H9 (cell line): ENCODE measurements at regions not wholly inside any gene's neighbourhood (a gene's known extent, or its start where the extent isn't known, plus 50 kb on each side); places are given as distances from the start of the nearest gene placed in this dataset.

Source experiments
- DNase-seq: peaks from one replicate; pipeline ENCODE4 v3.0.0-alpha.2; 2017
- H2AFZ ChIP-seq: one replicate; pipeline ENCODE4 v1.6.1; 2013; ENCODE audit warnings: mild to moderate bottlenecking, low read length, control low read depth, moderate library complexity
- H2AK5ac ChIP-seq: 2 replicates; pipeline ENCODE4 v1.6.1; 2013; ENCODE audit warnings: low read length, control low read depth, mixed read lengths; ENCODE audit not compliant: insufficient read length
- H2BK120ac ChIP-seq: one replicate; pipeline ENCODE4 v1.6.1; 2013; ENCODE audit warnings: low read depth, mild to moderate bottlenecking, low read length, control low read depth, inconsistent platforms; ENCODE audit not compliant: poor library complexity, severe bottlenecking
- H2BK12ac ChIP-seq: 2 replicates; pipeline ENCODE4 v1.6.1; 2013; ENCODE audit warnings: low read length, control low read depth, mixed read lengths, low read depth; ENCODE audit not compliant: insufficient read length
- H2BK15ac ChIP-seq: 2 replicates; pipeline ENCODE4 v1.6.1; 2013; ENCODE audit warnings: low read depth, low read length, control low read depth
- H2BK20ac ChIP-seq: one replicate; pipeline ENCODE4 v1.6.1; 2013; ENCODE audit warnings: low read depth, mild to moderate bottlenecking, low read length, control low read depth, inconsistent platforms; ENCODE audit not compliant: poor library complexity, severe bottlenecking
- H2BK5ac ChIP-seq: 2 replicates; pipeline ENCODE4 v1.6.1; 2013; ENCODE audit warnings: low read length, control low read depth, mixed read lengths; ENCODE audit not compliant: insufficient read length
- H3K14ac ChIP-seq: 2 replicates; pipeline ENCODE4 v1.6.1; 2013; ENCODE audit warnings: low read length, control low read depth; ENCODE audit not compliant: insufficient read depth
- H3K18ac ChIP-seq: 2 replicates; pipeline ENCODE4 v1.6.1; 2013; ENCODE audit warnings: low read depth, mild to moderate bottlenecking, mixed read lengths, low read length, control low read depth; ENCODE audit not compliant: insufficient read length
- H3K23ac ChIP-seq: 2 replicates; pipeline ENCODE4 v1.6.1; 2013; ENCODE audit warnings: low read length, control low read depth, mixed read lengths, low read depth; ENCODE audit not compliant: insufficient read length
- H3K23me2 ChIP-seq: 2 replicates; pipeline ENCODE4 v1.6.1; 2013; ENCODE audit warnings: low read depth, mild to moderate bottlenecking, mixed read lengths, low read length, control low read depth; ENCODE audit not compliant: insufficient read length, poor library complexity, severe bottlenecking
- H3K27ac ChIP-seq: 2 replicates; pipeline ENCODE4 v1.5.1; 2013; ENCODE audit warnings: low read length, control low read depth, mixed read lengths, low read depth; ENCODE audit not compliant: insufficient read length
- H3K27me3 ChIP-seq: 2 replicates; pipeline ENCODE4 v1.6.1; 2013; ENCODE audit warnings: low read length, control low read depth, inconsistent platforms; ENCODE audit not compliant: insufficient read depth
- H3K4ac ChIP-seq: 2 replicates; pipeline ENCODE4 v1.6.1; 2013; ENCODE audit warnings: low read depth, mild to moderate bottlenecking, control low read depth, inconsistent platforms, low read length, moderate library complexity
- H3K4me1 ChIP-seq: 2 replicates; pipeline ENCODE4 v1.6.1; 2013; ENCODE audit warnings: low read length, control low read depth, inconsistent platforms; ENCODE audit not compliant: insufficient read depth
- H3K4me2 ChIP-seq: 2 replicates; pipeline ENCODE4 v1.6.1; 2013; ENCODE audit warnings: low read length, control low read depth, mixed read lengths; ENCODE audit not compliant: insufficient read length, insufficient read depth
- H3K56ac ChIP-seq: 2 replicates; pipeline ENCODE4 v1.6.1; 2013; ENCODE audit warnings: low read depth, mild to moderate bottlenecking, mixed read lengths, low read length, control low read depth; ENCODE audit not compliant: insufficient read length
- H3K79me1 ChIP-seq: 2 replicates; pipeline ENCODE4 v1.6.1; 2013; ENCODE audit warnings: low read depth, mild to moderate bottlenecking, moderate library complexity, low read length, control low read depth, inconsistent platforms; ENCODE audit not compliant: insufficient read depth, poor library complexity, severe bottlenecking
- H3K79me2 ChIP-seq: 2 replicates; pipeline ENCODE4 v1.6.1; 2013; ENCODE audit warnings: low read length, control low read depth, inconsistent platforms; ENCODE audit not compliant: insufficient read depth
- H3K9ac ChIP-seq: 2 replicates; pipeline ENCODE4 v1.6.1; 2013; ENCODE audit warnings: low read length, control low read depth, mixed read lengths; ENCODE audit not compliant: insufficient read length; ENCODE audit errors: extremely low read depth
- H3K9me3 ChIP-seq: one replicate; pipeline ENCODE4 v1.6.1; 2013; ENCODE audit warnings: low read depth, low read length, inconsistent platforms; ENCODE audit not compliant: control insufficient read depth
- H3T11ph ChIP-seq: one replicate; pipeline ENCODE4 v1.6.1; 2013; ENCODE audit warnings: mild to moderate bottlenecking, low read length, control low read depth, inconsistent platforms
- H4K20me1 ChIP-seq: one replicate; pipeline ENCODE4 v1.6.1; 2013; ENCODE audit not compliant: control insufficient read depth, insufficient read length, insufficient read depth
- H4K5ac ChIP-seq: 2 replicates; pipeline ENCODE4 v1.6.1; 2013; ENCODE audit warnings: low read depth, mild to moderate bottlenecking, mixed read lengths, low read length, control low read depth; ENCODE audit not compliant: insufficient read length
- H4K8ac ChIP-seq: replicated peaks from 2 replicates; pipeline ENCODE4 v1.6.1; 2013; ENCODE audit warnings: low read length, control low read depth, mixed read lengths, low read depth; ENCODE audit not compliant: insufficient read length
- H4K91ac ChIP-seq: 2 replicates; pipeline ENCODE4 v1.6.1; 2013; ENCODE audit warnings: low read depth, mild to moderate bottlenecking, moderate library complexity, mixed read lengths, low read length, control low read depth; ENCODE audit not compliant: insufficient read length
- H3K27ac Mint-ChIP-seq, 3 experiments: 2 replicates in 2 of 3; 3 replicates in 1 of 3; pipeline ENCODE4 v1.8.0; 2020 to 2021; ENCODE audit warnings: mixed read lengths in 3 of 3, mild to moderate bottlenecking in 1 of 3, moderate library complexity in 1 of 3
- H3K27me3 Mint-ChIP-seq: 2 replicates; pipeline ENCODE4 v1.8.0; 2021; ENCODE audit warnings: low read depth, mild to moderate bottlenecking, moderate library complexity, mixed read lengths
- H3K36me3 Mint-ChIP-seq, 3 experiments: 2 replicates in 2 of 3; 3 replicates in 1 of 3; pipeline ENCODE4 v1.8.0; 2020 to 2021; ENCODE audit warnings: low read depth in 3 of 3, mixed read lengths in 3 of 3; ENCODE audit not compliant: insufficient read depth in 1 of 3
- H3K4me1 Mint-ChIP-seq, 2 experiments: 2 replicates each; pipeline ENCODE4 v1.8.0; 2020; ENCODE audit warnings: mixed read lengths in 2 of 2
- H3K4me3 Mint-ChIP-seq, 2 experiments: 2 replicates in 1 of 2; 3 replicates in 1 of 2; pipeline ENCODE4 v1.8.0; 2020 to 2021; ENCODE audit warnings: mild to moderate bottlenecking in 2 of 2, mixed read lengths in 2 of 2, moderate library complexity in 1 of 2
- H3K9me3 Mint-ChIP-seq, 2 experiments: 2 replicates in 1 of 2; 3 replicates in 1 of 2; pipeline ENCODE4 v1.8.0; 2020; ENCODE audit warnings: mild to moderate bottlenecking in 2 of 2, mixed read lengths in 2 of 2, moderate library complexity in 1 of 2
- CTCF ChIP-seq: fragments of 200-600 bp; sonication (generic); conservative IDR thresholded peaks from 3 replicates; pipeline ENCODE4 v1.8.0; 2021; ENCODE audit warnings: antibody characterized with exemption, mild to moderate bottlenecking
- WGBS: extraction: QIAGEN DNeasy Blood & Tissue Kit; methylation state at CpG from one replicate; pipeline ENCODE4 v1.1.7; 2013; ENCODE audit warnings: missing lambda C conversion rate, low lambda C conversion rate, mixed read lengths; ENCODE audit not compliant: insufficient read length; ENCODE audit errors: extremely low coverage; 5-methylcytosine and 5-hydroxymethylcytosine counted together

- Histone ChIP-seq H4K5ac (no peak overlapping the region), H3K56ac (no peak overlapping the region), H3K4me1 (peaks cover 10% of the 10 kb centered on the region), H2BK120ac (no peak overlapping the region), H2AFZ (no peak overlapping the region), H3K4me2 (no peak overlapping the region), H3K18ac (no peak overlapping the region), H2BK12ac (no peak overlapping the region), H2BK5ac (no peak overlapping the region), H2BK15ac (no peak overlapping the region), H2BK20ac (no peak overlapping the region), H3K23me2 (peaks cover 8% of the 10 kb centered on the region), H2AK5ac (no peak overlapping the region), H3K9ac (no peak overlapping the region), H4K20me1 (no peaks in the 10 kb centered on the region), H4K8ac (no peak overlapping the region), H3T11ph (no peak overlapping the region), H3K27ac (no peak overlapping the region), H4K91ac (no peak overlapping the region), H3K9me3 (no peaks in the 10 kb centered on the region), H3K4ac (no peak overlapping the region), H3K23ac (no peak overlapping the region), H3K27me3 (no peaks in the 10 kb centered on the region), H3K79me2 (no peaks in the 10 kb centered on the region), H3K79me1 (no peaks in the 10 kb centered on the region), H3K14ac (no peak overlapping the region)
- Mint-ChIP-seq H3K27me3 (peaks cover 4% of the 10 kb centered on the region), H3K4me1 (peaks cover 39 to 43% of the 10 kb centered on the region in 2 experiments), H3K36me3 (peaks cover 4 to 7% (median 6%) of the 10 kb centered on the region in 3 experiments; a peak in 6 of 7 replicates), H3K9me3 (no peaks in the 10 kb centered on the region; a peak in 4 of 5 replicates), H3K4me3 (no peak overlapping the region), H3K27ac (no peak overlapping the region)
- no peak for DNase-seq
- WGBS: no CpG with 5 or more reads among the region's 3 CpGs
- no peak for TF ChIP-seq CTCF
Measured at GRCh38 chr4:138655985-138656384, 359.6 kb upstream of the NOCT start.
